HepG2 (cell line): ENCODE measurements at regions not wholly inside any gene's neighbourhood (a gene's known extent, or its start where the extent isn't known, plus 50 kb on each side); places are given as distances from the start of the nearest gene placed in this dataset.

Experiments used
- ATAC-seq: fragments of 200-7000 bp; cut with Tn5 transposase; 3 replicates; pipeline ENCODE4 v1.9.1; 2020; ENCODE audit warnings: mild to moderate bottlenecking, moderate library complexity
- BruUV-seq: library from RNA; stranded (reverse); fragments of 400-500 nt; replicated peaks from 2 replicates; lab custom pipeline; 2021; lab: Mats Ljungman, UMichigan
- CTCF ChIA-PET: fragments of 300-600 bp; formaldehyde crosslinking; extraction: SDS; loops from one replicate; lab custom pipeline; 2021; ENCODE audit warnings: low total read pairs, inconsistent platforms, low intra/inter-chr PET ratio; lab: Yijun Ruan, JAX
- POLR2A ChIA-PET: fragments of 350-600 bp; sonication (Branson Sonifier 250); formaldehyde crosslinking; loops from one replicate; lab custom pipeline; 2020; ENCODE audit warnings: antibody characterized with exemption, inconsistent platforms; lab: Yijun Ruan, JAX
- DNase-seq: peaks from one replicate; pipeline ENCODE4 v3.0.0-alpha.2; 2015; ENCODE audit warnings: low spot score
- FAIRE-seq: peaks from 3 replicates; lab custom pipeline; 2011; peaks lifted over from hg19 to GRCh38; lab: Jason Lieb, UNC
- H2AFZ ChIP-seq: one replicate; pipeline ENCODE4 v1.6.1; 2011; ENCODE audit warnings: low read length, inconsistent platforms
- H3K27ac ChIP-seq: fragments of 300-600 bp; 3 replicates; pipeline ENCODE4 v1.8.0; 2011; ENCODE audit warnings: mixed run types, mild to moderate bottlenecking, mixed read lengths, low read length, inconsistent platforms; ENCODE audit not compliant: insufficient read depth; ENCODE audit errors: extremely low read length
- H3K27me3 ChIP-seq, 2 experiments: fragments of 200-600 bp in 1 of 2; 2 replicates in 1 of 2; 3 replicates in 1 of 2; pipeline versions ENCODE4 v1.6.0 to v1.8.0; 2011; ENCODE audit warnings: low read length in 2 of 2, mild to moderate bottlenecking in 2 of 2, moderate library complexity in 2 of 2, inconsistent platforms in 1 of 2; ENCODE audit not compliant: insufficient read depth in 2 of 2, control insufficient read depth in 1 of 2
- H3K36me3 ChIP-seq, 2 experiments: fragments of 200-600 bp in 1 of 2; replicated peaks in 1 of 2; 2 replicates in 1 of 2; 3 replicates in 1 of 2; pipeline versions ENCODE4 v1.5.1 to v1.8.0; 2011; ENCODE audit warnings: low read length in 2 of 2, inconsistent platforms in 1 of 2; ENCODE audit not compliant: insufficient read depth in 2 of 2, control insufficient read depth in 1 of 2
- H3K4me1 ChIP-seq: 2 replicates; pipeline ENCODE4 v1.5.1; 2012; ENCODE audit warnings: low read length, inconsistent platforms; ENCODE audit not compliant: insufficient read depth
- H3K4me2 ChIP-seq: 2 replicates; pipeline ENCODE4 v1.6.0; 2011; ENCODE audit warnings: low read depth, low read length, inconsistent platforms
- H3K4me3 ChIP-seq, 3 experiments: fragments of 200-600 bp in 1 of 3; sonication (generic), shearing (Covaris generic) in 1 of 3; replicated peaks in 1 of 3; 2 replicates each; pipeline ENCODE4 v1.5.1; 2011 to 2016; ENCODE audit warnings: low read length in 3 of 3, inconsistent platforms in 2 of 3, low read depth in 2 of 3, mild to moderate bottlenecking in 2 of 3, control low read depth in 1 of 3, mixed read lengths in 1 of 3; ENCODE audit not compliant: insufficient read depth in 1 of 3
- H3K79me2 ChIP-seq: one replicate; pipeline ENCODE4 v1.6.1; 2011; ENCODE audit warnings: low read length, inconsistent platforms; ENCODE audit not compliant: insufficient read depth
- H3K9ac ChIP-seq: 2 replicates; pipeline ENCODE4 v1.6.0; 2011; ENCODE audit warnings: mild to moderate bottlenecking, low read depth, low read length, inconsistent platforms; ENCODE audit not compliant: insufficient read depth
- H3K9me3 ChIP-seq: 2 replicates; pipeline ENCODE4 v1.5.1; 2012; ENCODE audit warnings: mild to moderate bottlenecking, low read length
- H4K20me1 ChIP-seq: 2 replicates; pipeline ENCODE4 v1.6.0; 2011; ENCODE audit warnings: inconsistent platforms, mild to moderate bottlenecking, low read length, moderate library complexity; ENCODE audit not compliant: insufficient read depth
- ERF ChIP-seq: IDR thresholded peaks from 2 replicates; pipeline ENCODE4 v1.6.1; 2018; ENCODE audit warnings: missing biosample characterization, missing genetic modification reagents
- MAZ ChIP-seq, 2 experiments: sonication (generic) in 1 of 2; formaldehyde crosslinking in 1 of 2; IDR thresholded peaks; 2 replicates each; pipeline versions ENCODE4 v1.5.0 to v1.6.1; 2012 to 2020; ENCODE audit warnings: low read depth in 2 of 2, mild to moderate bottlenecking in 2 of 2, borderline replicate concordance in 1 of 2, improper control_type of control experiment in 1 of 2, low read length in 1 of 2, missing genetic modification reagents in 1 of 2, moderate library complexity in 1 of 2
- REL ChIP-seq: sonication (generic); formaldehyde crosslinking; conservative IDR thresholded peaks from 2 replicates; pipeline ENCODE4 v1.8.0; 2022; ENCODE audit warnings: mild to moderate bottlenecking, missing genetic modification reagents, moderate library complexity
- ZNF138 ChIP-seq: sonication (generic); formaldehyde crosslinking; IDR thresholded peaks from 2 replicates; pipeline ENCODE4 v1.5.0; 2020; ENCODE audit warnings: mild to moderate bottlenecking, low read depth, missing genetic modification reagents
- ZNF746 ChIP-seq: sonication (generic); formaldehyde crosslinking; IDR thresholded peaks from 2 replicates; pipeline ENCODE4 v1.8.0; 2022; ENCODE audit warnings: mild to moderate bottlenecking, missing genetic modification reagents
- ZNF772 ChIP-seq: sonication (generic); formaldehyde crosslinking; IDR thresholded peaks from 2 replicates; pipeline ENCODE4 v1.5.0; 2020; ENCODE audit warnings: mild to moderate bottlenecking, missing genetic modification reagents
- whole genome bisulfite sequencing: methylation state at CpG from one replicate; pipeline ENCODE4 v1.1.6; 2017; ENCODE audit warnings: low lambda C conversion rate; 5-methylcytosine and 5-hydroxymethylcytosine counted together
- in situ Hi-C: cut with HindIII; loops from 2 replicates; pipeline ENCODE4 v1.10.0; 2017; ENCODE audit warnings: low pct_unique_long_range_greater_than_20kb; ENCODE audit not compliant: extremely low pct_ligation_motif_present
- intact Hi-C: fragments of 100-400 bp; cut with micrococcal nuclease; formaldehyde crosslinking; loops from one replicate; pipeline ENCODE4 v1.10.0; 2022; ENCODE audit not compliant: unreplicated experiment
- TF ChIP-seq, protein P1 (sequence below): sonication (generic); formaldehyde crosslinking; IDR thresholded peaks from 2 replicates; pipeline ENCODE4 v1.4.0; 2020; ENCODE audit warnings: mild to moderate bottlenecking, missing genetic modification reagents, borderline replicate concordance
- TF ChIP-seq, protein P2 (sequence below): sonication (generic); formaldehyde crosslinking; IDR thresholded peaks from 2 replicates; pipeline ENCODE4 v1.8.0; 2022; ENCODE audit warnings: mild to moderate bottlenecking, missing genetic modification reagents
- TF ChIP-seq, protein P3 (sequence below): sonication (generic); formaldehyde crosslinking; IDR thresholded peaks from 2 replicates; pipeline ENCODE4 v1.4.0; 2020; ENCODE audit warnings: missing genetic modification reagents

DNA sequence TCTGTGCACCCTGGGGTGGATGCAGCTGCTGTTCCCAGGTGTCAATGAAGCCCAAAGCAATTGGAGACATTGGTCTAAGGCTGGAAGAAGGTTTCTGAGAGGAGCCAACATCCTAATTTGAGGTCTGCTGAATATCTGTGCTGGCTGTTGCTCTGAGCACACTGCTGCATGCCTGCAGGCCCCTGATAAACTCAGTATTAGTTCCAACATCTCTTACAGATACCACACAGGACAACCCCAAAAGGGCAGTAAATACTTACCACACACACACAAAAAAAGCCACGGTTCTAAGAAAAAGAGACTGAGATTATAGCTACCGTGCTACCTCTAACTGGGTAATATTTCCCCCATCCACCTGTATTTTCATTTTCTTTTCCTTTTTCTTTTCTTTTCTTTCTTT lies 164.3 kb upstream of the SOX4 start (continued):
- TF ChIP-seq ZNF746 (CRISPR knock-in tag) (no peak), ERF (CRISPR knock-in tag) (no peak), ZNF772 (CRISPR knock-in tag) (no peak), ZNF138 (CRISPR knock-in tag) (no peak), REL (no peak)
- TF ChIP-seq, protein P1, sequence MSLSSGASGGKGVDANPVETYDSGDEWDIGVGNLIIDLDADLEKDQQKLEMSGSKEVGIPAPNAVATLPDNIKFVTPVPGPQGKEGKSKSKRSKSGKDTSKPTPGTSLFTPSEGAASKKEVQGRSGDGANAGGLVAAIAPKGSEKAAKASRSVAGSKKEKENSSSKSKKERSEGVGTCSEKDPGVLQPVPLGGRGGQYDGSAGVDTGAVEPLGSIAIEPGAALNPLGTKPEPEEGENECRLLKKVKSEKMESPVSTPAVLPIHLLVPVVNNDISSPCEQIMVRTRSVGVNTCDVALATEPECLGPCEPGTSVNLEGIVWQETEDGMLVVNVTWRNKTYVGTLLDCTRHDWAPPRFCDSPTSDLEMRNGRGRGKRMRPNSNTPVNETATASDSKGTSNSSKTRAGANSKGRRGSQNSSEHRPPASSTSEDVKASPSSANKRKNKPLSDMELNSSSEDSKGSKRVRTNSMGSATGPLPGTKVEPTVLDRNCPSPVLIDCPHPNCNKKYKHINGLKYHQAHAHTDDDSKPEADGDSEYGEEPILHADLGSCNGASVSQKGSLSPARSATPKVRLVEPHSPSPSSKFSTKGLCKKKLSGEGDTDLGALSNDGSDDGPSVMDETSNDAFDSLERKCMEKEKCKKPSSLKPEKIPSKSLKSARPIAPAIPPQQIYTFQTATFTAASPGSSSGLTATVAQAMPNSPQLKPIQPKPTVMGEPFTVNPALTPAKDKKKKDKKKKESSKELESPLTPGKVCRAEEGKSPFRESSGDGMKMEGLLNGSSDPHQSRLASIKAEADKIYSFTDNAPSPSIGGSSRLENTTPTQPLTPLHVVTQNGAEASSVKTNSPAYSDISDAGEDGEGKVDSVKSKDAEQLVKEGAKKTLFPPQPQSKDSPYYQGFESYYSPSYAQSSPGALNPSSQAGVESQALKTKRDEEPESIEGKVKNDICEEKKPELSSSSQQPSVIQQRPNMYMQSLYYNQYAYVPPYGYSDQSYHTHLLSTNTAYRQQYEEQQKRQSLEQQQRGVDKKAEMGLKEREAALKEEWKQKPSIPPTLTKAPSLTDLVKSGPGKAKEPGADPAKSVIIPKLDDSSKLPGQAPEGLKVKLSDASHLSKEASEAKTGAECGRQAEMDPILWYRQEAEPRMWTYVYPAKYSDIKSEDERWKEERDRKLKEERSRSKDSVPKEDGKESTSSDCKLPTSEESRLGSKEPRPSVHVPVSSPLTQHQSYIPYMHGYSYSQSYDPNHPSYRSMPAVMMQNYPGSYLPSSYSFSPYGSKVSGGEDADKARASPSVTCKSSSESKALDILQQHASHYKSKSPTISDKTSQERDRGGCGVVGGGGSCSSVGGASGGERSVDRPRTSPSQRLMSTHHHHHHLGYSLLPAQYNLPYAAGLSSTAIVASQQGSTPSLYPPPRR (CRISPR knock-in tag) = no peak
- TF ChIP-seq, protein P2, sequence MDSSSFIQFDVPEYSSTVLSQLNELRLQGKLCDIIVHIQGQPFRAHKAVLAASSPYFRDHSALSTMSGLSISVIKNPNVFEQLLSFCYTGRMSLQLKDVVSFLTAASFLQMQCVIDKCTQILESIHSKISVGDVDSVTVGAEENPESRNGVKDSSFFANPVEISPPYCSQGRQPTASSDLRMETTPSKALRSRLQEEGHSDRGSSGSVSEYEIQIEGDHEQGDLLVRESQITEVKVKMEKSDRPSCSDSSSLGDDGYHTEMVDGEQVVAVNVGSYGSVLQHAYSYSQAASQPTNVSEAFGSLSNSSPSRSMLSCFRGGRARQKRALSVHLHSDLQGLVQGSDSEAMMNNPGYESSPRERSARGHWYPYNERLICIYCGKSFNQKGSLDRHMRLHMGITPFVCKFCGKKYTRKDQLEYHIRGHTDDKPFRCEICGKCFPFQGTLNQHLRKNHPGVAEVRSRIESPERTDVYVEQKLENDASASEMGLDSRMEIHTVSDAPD (CRISPR knock-in tag) = no peak
- TF ChIP-seq, all 625 proteins: peak for 0

DNA sequence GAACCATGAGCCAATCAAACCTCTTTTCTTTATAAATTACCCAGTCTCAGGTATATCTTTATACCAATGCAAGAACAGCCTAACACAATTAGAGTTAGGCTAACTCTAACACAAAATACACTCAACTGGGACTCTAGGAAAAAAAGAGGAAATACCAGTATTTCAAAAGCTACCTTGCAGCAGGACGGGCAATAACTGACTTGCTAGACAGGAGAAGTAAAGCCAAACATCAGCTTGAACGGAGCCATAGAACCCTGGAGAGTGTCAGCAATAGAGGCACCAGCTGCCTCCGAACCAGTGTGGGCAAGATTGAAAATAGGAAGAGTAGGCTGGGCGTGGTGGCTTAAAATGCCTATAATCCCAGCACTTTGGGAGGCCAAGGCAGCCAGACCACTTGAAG lies 162.0 kb upstream of the SOX4 start:
- no peak for DNase-seq
- in situ Hi-C loops = no loop called here
- H4K20me1 ChIP-seq = no peaks in the 10 kb centered on the region
- H3K4me1 ChIP-seq = no peaks in the 10 kb centered on the region
- ChIA-PET POLR2A (no interaction called here), CTCF (no interaction called here)
- H3K79me2 ChIP-seq = no peaks in the 10 kb centered on the region
- no peak overlapping the region for H3K27ac ChIP-seq
- intact Hi-C loops = no loop called here
- no peak overlapping the region for H3K9ac ChIP-seq
- FAIRE-seq = no peak
- no peak for ATAC-seq
- 44% methylated on average over 4 of the region's 4 CpGs for WGBS
- no peak overlapping the region for H3K4me3 ChIP-seq
- H3K27me3 ChIP-seq = no peaks in the 10 kb centered on the region; a peak in 1 of 5 replicates
- H3K36me3 ChIP-seq = no peaks in the 10 kb centered on the region
- H2AFZ ChIP-seq = no peak overlapping the region
- H3K4me2 ChIP-seq = no peak overlapping the region
- BruUV-seq = no TSS peak
- H3K9me3 ChIP-seq = no peaks in the 10 kb centered on the region; the same call in 1 of the 2 replicates
- TF ChIP-seq, protein P3, sequence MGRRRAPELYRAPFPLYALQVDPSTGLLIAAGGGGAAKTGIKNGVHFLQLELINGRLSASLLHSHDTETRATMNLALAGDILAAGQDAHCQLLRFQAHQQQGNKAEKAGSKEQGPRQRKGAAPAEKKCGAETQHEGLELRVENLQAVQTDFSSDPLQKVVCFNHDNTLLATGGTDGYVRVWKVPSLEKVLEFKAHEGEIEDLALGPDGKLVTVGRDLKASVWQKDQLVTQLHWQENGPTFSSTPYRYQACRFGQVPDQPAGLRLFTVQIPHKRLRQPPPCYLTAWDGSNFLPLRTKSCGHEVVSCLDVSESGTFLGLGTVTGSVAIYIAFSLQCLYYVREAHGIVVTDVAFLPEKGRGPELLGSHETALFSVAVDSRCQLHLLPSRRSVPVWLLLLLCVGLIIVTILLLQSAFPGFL (CRISPR knock-in tag) = no peak
- TF ChIP-seq MAZ (IDR thresholded peaks at IDR 0.05; ENCODE audit: borderline replicate concordance, low read depth, low read length) (no peak), MAZ (CRISPR knock-in tag; IDR thresholded peaks at IDR 0.05; ENCODE audit: low read depth) (no peak)
